KBM-7 (cell line): ENCODE measurements at regions not wholly inside any gene's neighbourhood (a gene's known extent, or its start where the extent isn't known, plus 50 kb on each side); places are given as distances from the start of the nearest gene placed in this dataset.
"Not testable (repeated sequence)": the region's sequence is repeated elsewhere in the genome, so short reads cannot be mapped to it uniquely, and the experiment has no call there.

Experiments
- DNase-seq: peaks from one replicate; pipeline ENCODE4 v3.0.0-alpha.2; 2015
- in situ Hi-C: fragments of 300-500 bp; cut with MboI; formaldehyde crosslinking; loops from 2 replicates; pipeline ENCODE4 v1.14.3; 2020; ENCODE audit warnings: low sequenced_read_pairs, low pct_unique_long_range_greater_than_20kb, mixed read lengths

GRCh38 chr5:124948062-124948753, 201.8 kb upstream of the ZNF608 start:
- DNase-seq: peak; percentile 76

GRCh38 chr5:124948754-124949275, 202.4 kb upstream of the ZNF608 start:
- in situ Hi-C loops: no loop called here
- no peak for DNase-seq

More at GRCh38 chr5:124948062-124948753, 201.8 kb upstream of the ZNF608 start:
- in situ Hi-C loops: no loop called here

GRCh38 chr5:124949862-124950261, 203.4 kb upstream of the ZNF608 start:
- in situ Hi-C loops: no loop called here
- DNase-seq: no peak

- no peak for DNase-seq
- in situ Hi-C loops: no loop called here
Observed at GRCh38 chr5:124951105-124951504, 204.7 kb upstream of the ZNF608 start.

- in situ Hi-C loops: no loop called here
- DNase-seq: no peak
Observed at GRCh38 chr5:124951661-124952060, 205.2 kb upstream of the ZNF608 start.

- DNase-seq: no peak
- in situ Hi-C loops: no loop called here
Observed at GRCh38 chr5:124952079-124952478, 205.6 kb upstream of the ZNF608 start.

- in situ Hi-C loops: no loop called here
- no peak for DNase-seq
Observed at GRCh38 chr5:124952566-124952965, 206.1 kb upstream of the ZNF608 start.

- no peak for DNase-seq
- in situ Hi-C loops: no loop called here
Observed at GRCh38 chr5:124954784-124955183, 208.3 kb upstream of the ZNF608 start.

- in situ Hi-C loops: no loop called here
- no peak for DNase-seq
Observed at GRCh38 chr5:124956471-124957029, 210.1 kb upstream of the ZNF608 start.

- DNase-seq: no peak
- in situ Hi-C loops: no loop called here
Observed at GRCh38 chr5:124957063-124957462, 210.6 kb upstream of the ZNF608 start.

GRCh38 chr5:124960266-124960665, 213.8 kb upstream of the ZNF608 start:
- in situ Hi-C loops: no loop called here
- no peak for DNase-seq

- DNase-seq: no peak
- in situ Hi-C loops: no loop called here
Observed at GRCh38 chr5:124961521-124961920, 215.1 kb upstream of the ZNF608 start.

GRCh38 chr5:124962111-124962510, 215.7 kb upstream of the ZNF608 start:
- in situ Hi-C loops: no loop called here
- no peak for DNase-seq

- no peak for DNase-seq
Observed at GRCh38 chr5:124962735-124963134, 216.3 kb upstream of the ZNF608 start.

GRCh38 chr5:124963236-124963919, 216.9 kb upstream of the ZNF608 start:
- in situ Hi-C loops: no loop called here
- peak; percentile 56 for DNase-seq

More at GRCh38 chr5:124962735-124963134, 216.3 kb upstream of the ZNF608 start:
- in situ Hi-C loops: no loop called here

- DNase-seq, in situ Hi-C loops: not testable (repeated sequence)
Observed at GRCh38 chr5:124966741-124967140, 220.3 kb upstream of the ZNF608 start.

GRCh38 chr5:124970381-124970780, 223.9 kb upstream of the ZNF608 start:
- DNase-seq, in situ Hi-C loops: not testable (repeated sequence)

- DNase-seq: no peak
- in situ Hi-C loops: no loop called here
Observed at GRCh38 chr5:124972703-124973102, 226.3 kb upstream of the ZNF608 start.

- DNase-seq: no peak
- in situ Hi-C loops: no loop called here
Observed at GRCh38 chr5:124973661-124974060, 227.2 kb upstream of the ZNF608 start.

- DNase-seq: no peak
Observed at GRCh38 chr5:124976086-124976485, 229.6 kb upstream of the ZNF608 start.

More at GRCh38 chr5:124976086-124976485, 229.6 kb upstream of the ZNF608 start:
- in situ Hi-C loops: no loop called here
